LNCaP clone FGC (cell line): ENCODE measurements at regions not wholly inside any gene's neighbourhood (a gene's known extent, or its start where the extent isn't known, plus 50 kb on each side); places are given as distances from the start of the nearest gene placed in this dataset.
"Not testable (repeated sequence)": the region's sequence is repeated elsewhere in the genome, so short reads cannot be mapped to it uniquely, and the experiment has no call there.

Source experiments
- DNase-seq: peaks from one replicate; pipeline ENCODE4 v3.0.0-alpha.2; 2011; ENCODE audit warnings: low read depth
- H3K4me3 ChIP-seq: 2 replicates; pipeline ENCODE4 v1.5.1; 2011; ENCODE audit warnings: mild to moderate bottlenecking, low read depth, low read length, control low read depth
- CTCF ChIP-seq: IDR thresholded peaks from 2 replicates; pipeline ENCODE4 v1.5.1; 2012; ENCODE audit warnings: mild to moderate bottlenecking; ENCODE audit not compliant: control insufficient read depth, insufficient read depth; ENCODE audit errors: extremely low read depth

- no peak for DNase-seq
- no peak for TF ChIP-seq CTCF
- no peak overlapping the region for H3K4me3 ChIP-seq
Observed at GRCh38 chr15:81725590-81725989, 320.2 kb downstream of the MEX3B start.

- H3K4me3 ChIP-seq, result no peak overlapping the region
- no peak for DNase-seq
- TF ChIP-seq CTCF, result no peak
Observed at GRCh38 chr15:81724536-81724935, 321.3 kb downstream of the MEX3B start.

GRCh38 chr15:81723701-81724100 lies 322.1 kb downstream of the MEX3B start:
- peak; percentile 11 for DNase-seq
- no peak overlapping the region for H3K4me3 ChIP-seq
- no peak for TF ChIP-seq CTCF

- DNase-seq, result no peak
- TF ChIP-seq CTCF, result no peak
- H3K4me3 ChIP-seq, result no peak overlapping the region
Observed at GRCh38 chr15:81723113-81723651, 322.6 kb downstream of the MEX3B start.

GRCh38 chr15:81716468-81716867 lies 329.4 kb downstream of the MEX3B start:
- not testable (repeated sequence) for H3K4me3 ChIP-seq, DNase-seq

GRCh38 chr15:81710328-81710727 lies 335.5 kb downstream of the MEX3B start:
- TF ChIP-seq CTCF, result no peak
- no peak for DNase-seq
- H3K4me3 ChIP-seq, result no peak overlapping the region

GRCh38 chr15:81706816-81707346 lies 332.9 kb upstream of the TMC3 start:
- not testable (repeated sequence) for DNase-seq

GRCh38 chr15:81705727-81706126 lies 331.7 kb upstream of the TMC3 start:
- not testable (repeated sequence) for H3K4me3 ChIP-seq, DNase-seq

More at GRCh38 chr15:81706816-81707346, 332.9 kb upstream of the TMC3 start:
- not testable (repeated sequence) for H3K4me3 ChIP-seq
